MCF 10A (cell line): ENCODE measurements at regions not wholly inside any gene's neighbourhood (a gene's known extent, or its start where the extent isn't known, plus 50 kb on each side); places are given as distances from the start of the nearest gene placed in this dataset.

ENCODE experiments used
- BruUV-seq: library from RNA; stranded (reverse); fragments of 400-500 nt; replicated peaks from 2 replicates; lab custom pipeline; 2021; lab: Mats Ljungman, UMichigan
- CTCF ChIA-PET: fragments of 300-600 bp; sonication (Branson Sonifier 250); formaldehyde crosslinking; extraction: SDS; loops from one replicate; lab custom pipeline; 2021; ENCODE audit warnings: antibody characterized with exemption, inconsistent platforms; lab: Yijun Ruan, JAX
- POLR2A ChIA-PET: fragments of 300-600, 350-650 bp; sonication (Branson Sonifier 250); formaldehyde crosslinking; extraction: SDS; loops from one replicate; lab custom pipeline; 2020; ENCODE audit warnings: antibody characterized with exemption, inconsistent platforms; lab: Yijun Ruan, JAX
- DNase-seq: peaks from one replicate; pipeline ENCODE4 v3.0.0-alpha.2; 2018; ENCODE audit not compliant: unreplicated experiment
- H3K27ac Mint-ChIP-seq: one replicate; pipeline ENCODE4 v1.8.0; 2022; ENCODE audit warnings: mild to moderate bottlenecking, low read depth, mixed read lengths; ENCODE audit not compliant: unreplicated experiment
- H3K27me3 Mint-ChIP-seq: one replicate; pipeline ENCODE4 v1.8.0; 2022; ENCODE audit warnings: mixed read lengths; ENCODE audit not compliant: insufficient read depth, unreplicated experiment
- H3K36me3 Mint-ChIP-seq: one replicate; pipeline ENCODE4 v1.8.0; 2022; ENCODE audit warnings: mild to moderate bottlenecking, moderate library complexity, mixed read lengths; ENCODE audit not compliant: insufficient read depth, unreplicated experiment
- H3K4me1 Mint-ChIP-seq: one replicate; pipeline ENCODE4 v1.8.0; 2022; ENCODE audit warnings: mixed read lengths; ENCODE audit not compliant: insufficient read depth, unreplicated experiment
- H3K4me3 Mint-ChIP-seq: one replicate; pipeline ENCODE4 v1.8.0; 2022; ENCODE audit warnings: mild to moderate bottlenecking, moderate library complexity, mixed read lengths; ENCODE audit not compliant: unreplicated experiment
- H3K9me3 Mint-ChIP-seq: one replicate; pipeline ENCODE4 v1.8.0; 2022; ENCODE audit warnings: mixed read lengths; ENCODE audit not compliant: unreplicated experiment
- CTCF ChIP-seq: fragments of 200-600 bp; IDR thresholded peaks from one replicate; pipeline ENCODE4 v1.8.0; 2022; ENCODE audit warnings: antibody characterized with exemption, mild to moderate bottlenecking; ENCODE audit not compliant: unreplicated experiment
- intact Hi-C: fragments of 100-400 bp; cut with micrococcal nuclease; formaldehyde crosslinking; loops from 2 replicates; pipeline ENCODE4 v1.14.1; 2022

- intact Hi-C loops, result loop anchor here (10.0 kb wide), 2 partner anchors 328 to 378 kb away; partner anchors contain the start of gene DESI2
- no peak for TF ChIP-seq CTCF
- Mint-ChIP-seq H3K4me3 (no peak overlapping the region), H3K4me1 (peaks cover 45% of the 10 kb centered on the region), H3K36me3 (no peaks in the 10 kb centered on the region), H3K27me3 (no peaks in the 10 kb centered on the region), H3K27ac (no peak overlapping the region), H3K9me3 (no peaks in the 10 kb centered on the region)
- no TSS peak for BruUV-seq
- ChIA-PET CTCF (no interaction called here), POLR2A (no interaction called here)
- DNase-seq, result no peak
These were observed 175.1 kb downstream of the ADSS2 start for GRCh38 chr1:244276646-244277045.

GRCh38 chr1:244280201-244280600, 171.5 kb downstream of the ADSS2 start:
- POLR2A ChIA-PET, result interaction anchor here (0.6 to 0.9 kb wide), 2 partner anchors 135 to 567 kb away, joined by 3 to 4 read pairs; no protein-coding TSS in a partner anchor
- Mint-ChIP-seq H3K36me3 (no peaks in the 10 kb centered on the region), H3K4me3 (no peak overlapping the region), H3K27ac (peak overlapping the region; percentile 28), H3K27me3 (no peaks in the 10 kb centered on the region), H3K4me1 (peaks cover 26% of the 10 kb centered on the region), H3K9me3 (no peaks in the 10 kb centered on the region)
- BruUV-seq, result no TSS peak
- intact Hi-C loops, result loop anchor here (1.0 kb wide), 1 partner anchor 19 kb away; no protein-coding TSS in a partner anchor
- TF ChIP-seq CTCF, result no peak
- DNase-seq, result peak; percentile 77
- CTCF ChIA-PET, result interaction anchor here (0.6 to 4.5 kb wide), 6 partner anchors 10 to 935 kb away, joined by 3 to 28 read pairs (median 4); no protein-coding TSS in a partner anchor

- no peak for TF ChIP-seq CTCF
- intact Hi-C loops, result loop anchor here (1.0 kb wide), 1 partner anchor 18 kb away; no protein-coding TSS in a partner anchor
- peaks cover 21% of the 10 kb centered on the region for H3K4me1 Mint-ChIP-seq
- H3K36me3 Mint-ChIP-seq, result no peaks in the 10 kb centered on the region
- H3K9me3 Mint-ChIP-seq, result no peaks in the 10 kb centered on the region
- H3K4me3 Mint-ChIP-seq, result no peak overlapping the region
- H3K27ac Mint-ChIP-seq, result peak overlapping the region; percentile 28
- ChIA-PET POLR2A (interaction anchor here (0.6 to 0.9 kb wide), 2 partner anchors 134 to 568 kb away, joined by 3 to 4 read pairs; no protein-coding TSS in a partner anchor), CTCF (interaction anchor here (0.6 to 4.5 kb wide), 3 partner anchors 18 to 141 kb away, joined by 4 to 28 read pairs (median 4); no protein-coding TSS in a partner anchor)
- no TSS peak for BruUV-seq
- H3K27me3 Mint-ChIP-seq, result no peaks in the 10 kb centered on the region
- DNase-seq, result peak; percentile 90
These were observed 170.8 kb downstream of the ADSS2 start for GRCh38 chr1:244280859-244281258.

- Mint-ChIP-seq H3K9me3 (no peaks in the 10 kb centered on the region), H3K4me1 (peaks cover 13% of the 10 kb centered on the region), H3K36me3 (no peaks in the 10 kb centered on the region), H3K4me3 (no peak overlapping the region), H3K27me3 (no peaks in the 10 kb centered on the region), H3K27ac (no peak overlapping the region)
- CTCF ChIA-PET, result interaction anchor here (0.5 to 9.4 kb wide), 7 partner anchors 11 to 538 kb away, joined by 3 to 119 read pairs (median 4); no protein-coding TSS in a partner anchor
- intact Hi-C loops, result no loop called here
- POLR2A ChIA-PET, result interaction anchor here (1.6 kb wide), 1 partner anchor 16 kb away, joined by 7 read pairs; no protein-coding TSS in a partner anchor
- BruUV-seq, result no TSS peak
- DNase-seq, result no peak
- TF ChIP-seq CTCF, result no peak
These were observed 167.9 kb downstream of the ADSS2 start for GRCh38 chr1:244283772-244284171.
